K562 (cell line): ENCODE measurements at regions not wholly inside any gene's neighbourhood (a gene's known extent, or its start where the extent isn't known, plus 50 kb on each side); places are given as distances from the start of the nearest gene placed in this dataset.

Experiments
- ATAC-seq: fragments of 200-7000 bp; cut with Tn5 transposase; 3 replicates; pipeline ENCODE4 v1.9.1; 2020; ENCODE audit warnings: moderate library complexity
- BruUV-seq: library from RNA; stranded (reverse); fragments of 400-500 nt; replicated peaks from 2 replicates; lab custom pipeline; 2021; lab: Mats Ljungman, UMichigan
- CTCF ChIA-PET: fragments of 300-600 bp; formaldehyde crosslinking; extraction: SDS; loops from one replicate; lab custom pipeline; 2021; ENCODE audit warnings: low intra/inter-chr PET ratio; lab: Yijun Ruan, JAX
- POLR2A ChIA-PET: fragments of 300-600, 350-650 bp; sonication (Branson Sonifier 250); formaldehyde crosslinking; extraction: SDS; loops from one replicate; lab custom pipeline; 2021; ENCODE audit warnings: antibody characterized with exemption, inconsistent platforms; lab: Yijun Ruan, JAX
- DNase-seq, 4 experiments: peaks; one replicate each; pipeline versions ENCODE4 v3.0.0 to v3.0.0-alpha.2; 2011 to 2018; ENCODE audit warnings: low spot score in 3 of 4, mixed read lengths in 3 of 4; ENCODE audit errors: extremely low read depth in 1 of 4
- FAIRE-seq: peaks from 2 replicates; lab custom pipeline; 2011; peaks lifted over from hg19 to GRCh38; lab: Jason Lieb, UNC
- H2AFZ ChIP-seq: 2 replicates; pipeline ENCODE4 v1.6.0; 2011; ENCODE audit warnings: low read depth, low read length, control low read depth, inconsistent platforms
- H3K27ac ChIP-seq: fragments of 200-600 bp; 3 replicates; pipeline ENCODE4 v1.8.0; 2011; ENCODE audit warnings: low read depth, mild to moderate bottlenecking, control low read depth, inconsistent platforms, low read length, moderate library complexity, mixed read lengths; ENCODE audit errors: extremely low read depth
- H3K27me3 ChIP-seq, 2 experiments: fragments of 300-600 bp in 1 of 2; 2 replicates in 1 of 2; 3 replicates in 1 of 2; pipeline versions ENCODE4 v1.6.0 to v1.8.0; 2011; ENCODE audit warnings: inconsistent platforms in 2 of 2, low read length in 2 of 2, mild to moderate bottlenecking in 1 of 2, mixed read lengths in 1 of 2, moderate library complexity in 1 of 2; ENCODE audit not compliant: control insufficient read depth in 2 of 2, insufficient read depth in 2 of 2
- H3K36me3 ChIP-seq: fragments of 300-600 bp; 3 replicates; pipeline ENCODE4 v1.8.0; 2011; ENCODE audit warnings: mild to moderate bottlenecking, low read length, inconsistent platforms; ENCODE audit not compliant: control insufficient read depth, insufficient read depth
- H3K4me1 ChIP-seq, 2 experiments: fragments of 200-600 bp in 1 of 2; replicated peaks in 1 of 2; 2 replicates in 1 of 2; 3 replicates in 1 of 2; pipeline versions ENCODE4 v1.5.1 to v1.8.0; 2011; ENCODE audit warnings: inconsistent platforms in 2 of 2, low read length in 2 of 2, mild to moderate bottlenecking in 1 of 2, mixed read lengths in 1 of 2, moderate library complexity in 1 of 2; ENCODE audit not compliant: control insufficient read depth in 2 of 2, insufficient read depth in 2 of 2
- H3K4me2 ChIP-seq: 2 replicates; pipeline ENCODE4 v1.6.1; 2011; ENCODE audit warnings: low read length, control low read depth, inconsistent platforms, mixed read lengths; ENCODE audit not compliant: insufficient read depth
- H3K4me3 ChIP-seq: fragments of 200-600 bp; sonication (generic), shearing (Covaris generic); 2 replicates; pipeline ENCODE4 v1.5.1; 2016; ENCODE audit warnings: control low read depth, inconsistent platforms
- H3K79me2 ChIP-seq: fragments of 200-600 bp; 3 replicates; pipeline ENCODE4 v1.8.0; 2011; ENCODE audit warnings: low read length, inconsistent platforms; ENCODE audit not compliant: control insufficient read depth, insufficient read depth
- H3K9ac ChIP-seq, 2 experiments: 2 replicates each; pipeline versions ENCODE4 v1.6.0 to v1.6.1; 2011; ENCODE audit warnings: low read depth in 2 of 2, low read length in 2 of 2, control low read depth in 1 of 2, inconsistent platforms in 1 of 2, mild to moderate bottlenecking in 1 of 2, mixed read lengths in 1 of 2; ENCODE audit not compliant: insufficient read depth in 1 of 2
- H3K9me1 ChIP-seq: one replicate; pipeline ENCODE4 v1.6.0; 2011; ENCODE audit warnings: inconsistent platforms, mild to moderate bottlenecking, low read length, moderate library complexity; ENCODE audit not compliant: control insufficient read depth, insufficient read depth
- H3K9me3 ChIP-seq: replicated peaks from 2 replicates; pipeline ENCODE4 v1.5.1; 2011; ENCODE audit warnings: low read depth, low read length, inconsistent platforms; ENCODE audit not compliant: control insufficient read depth, insufficient read depth
- H4K20me1 ChIP-seq: replicated peaks from 2 replicates; pipeline ENCODE4 v1.6.1; 2011; ENCODE audit warnings: low read length, inconsistent platforms, mixed read lengths; ENCODE audit not compliant: control insufficient read depth, insufficient read depth
- DDX20 ChIP-seq: fragments of 450-650 bp; IDR thresholded peaks from 2 replicates; pipeline ENCODE4 v1.6.1; 2016; ENCODE audit warnings: missing genetic modification characterization, low read depth, mild to moderate bottlenecking, missing compliant biosample characterization, moderate library complexity
- GABPB1 ChIP-seq: sonication (generic); formaldehyde crosslinking; IDR thresholded peaks from 2 replicates; pipeline ENCODE4 v1.8.0; 2022; ENCODE audit warnings: mild to moderate bottlenecking, missing genetic modification reagents
- NCOA4 ChIP-seq: fragments of 450-650 bp; IDR thresholded peaks from 2 replicates; pipeline ENCODE4 v1.6.1; 2018; ENCODE audit warnings: mild to moderate bottlenecking; ENCODE audit not compliant: partially characterized antibody
- TARDBP ChIP-seq: fragments of 450-650 bp; IDR thresholded peaks from 2 replicates; pipeline ENCODE4 v1.6.1; 2016
- ZBTB17 ChIP-seq: fragments of 450-650 bp; formaldehyde crosslinking; IDR thresholded peaks from 2 replicates; pipeline ENCODE4 v1.4.0; 2020; ENCODE audit warnings: mild to moderate bottlenecking
- ZNF76 ChIP-seq: fragments of 250-450 bp; sonication (Bioruptor Pico); IDR thresholded peaks from 2 replicates; pipeline ENCODE4 v1.4.0; 2020; ENCODE audit warnings: mild to moderate bottlenecking, moderate library complexity, borderline replicate concordance
- WGBS: fragments of 100-300 bp; shearing (Covaris generic); methylation state at CpG from one replicate; pipeline ENCODE4 v1.1.6; 2016; ENCODE audit warnings: low coverage, mixed read lengths; ENCODE audit not compliant: insufficient coverage; ENCODE audit errors: missing lambda C conversion rate; 5-methylcytosine and 5-hydroxymethylcytosine counted together
- in situ Hi-C: fragments of 300-500 bp; cut with MboI; formaldehyde crosslinking; loops from 4 replicates; pipeline ENCODE4 v1.15.0; 2018; ENCODE audit warnings: inconsistent platforms, mixed read lengths
- intact Hi-C: fragments of 100-400 bp; cut with micrococcal nuclease; formaldehyde crosslinking; loops from 2 replicates; pipeline ENCODE4 v1.14.2; 2022
- TF ChIP-seq, protein P1 (sequence below): sonication (generic); IDR thresholded peaks from 2 replicates; pipeline ENCODE4 v1.6.1; 2016
- TF ChIP-seq, protein P2 (sequence below): fragments of 450-650 bp; IDR thresholded peaks from 2 replicates; pipeline ENCODE4 v1.6.1; 2016; ENCODE audit warnings: mild to moderate bottlenecking, moderate library complexity
- TF ChIP-seq, protein P3 (sequence below): fragments of 250-450 bp; sonication (Bioruptor Pico); IDR thresholded peaks from 2 replicates; pipeline ENCODE4 v1.8.0; 2021; ENCODE audit warnings: mild to moderate bottlenecking, moderate library complexity

DNA sequence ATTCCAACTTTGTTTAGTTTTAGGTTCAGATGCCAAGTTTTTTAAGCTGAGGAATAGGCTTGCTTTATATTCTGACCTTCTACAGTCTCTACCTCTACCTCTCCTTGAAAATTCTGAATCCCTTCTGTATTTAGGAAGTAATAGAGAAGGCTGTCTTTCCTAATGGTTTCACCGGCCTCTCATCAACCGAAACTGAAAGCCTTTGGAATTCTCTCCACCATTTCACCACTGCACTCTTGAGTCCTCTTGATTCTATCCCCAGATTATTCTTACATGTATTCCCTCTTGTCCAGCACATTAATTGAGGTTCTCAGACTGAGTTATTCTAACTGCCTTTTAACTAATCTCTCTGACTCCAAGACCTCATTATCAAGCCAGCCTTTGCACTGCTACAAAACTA lies 67.7 kb upstream of the PICALM start:
- Histone ChIP-seq H3K27me3 (no peaks in the 10 kb centered on the region), H3K4me2 (no peak overlapping the region), H3K79me2 (peaks cover 2% of the 10 kb centered on the region; the same call in 1 of the 3 replicates), H3K9ac (peak overlapping the region in 1 of 2 experiments; percentile 46; a peak in 2 of 4 replicates), H4K20me1 (no peaks in the 10 kb centered on the region), H2AFZ (peak overlapping the region; percentile 71), H3K9me3 (no peaks in the 10 kb centered on the region), H3K36me3 (no peaks in the 10 kb centered on the region), H3K4me3 (no peak overlapping the region), H3K4me1 (peaks cover 22 to 74% of the 10 kb centered on the region in 2 experiments), H3K9me1 (no peaks in the 10 kb centered on the region), H3K27ac (peak overlapping the region; percentile 78)
- in situ Hi-C loops (no loop called here), intact Hi-C loops (no loop called here)
- no TSS peak for BruUV-seq
- no peak for ATAC-seq
- ChIA-PET POLR2A (interaction anchor here (1.3 to 2.5 kb wide), 2 partner anchors 9 to 15 kb away, joined by 3 to 8 read pairs; no protein-coding TSS in a partner anchor), CTCF (no interaction called here)
- DNase-seq = no peak
- 63% methylated on average over 2 of the region's 2 CpGs for WGBS
- FAIRE-seq = peak; percentile 40
- TF ChIP-seq NCOA4 = no peak
- 0 out of 2 replicates have a peak, but pooled peaks have one; percentile 3 for TF ChIP-seq TARDBP
- 0 out of 2 replicates have a peak, but pooled peaks have one; percentile 7 for TF ChIP-seq ZBTB17 (CRISPR knock-in tag)
- TF ChIP-seq, protein P1, sequence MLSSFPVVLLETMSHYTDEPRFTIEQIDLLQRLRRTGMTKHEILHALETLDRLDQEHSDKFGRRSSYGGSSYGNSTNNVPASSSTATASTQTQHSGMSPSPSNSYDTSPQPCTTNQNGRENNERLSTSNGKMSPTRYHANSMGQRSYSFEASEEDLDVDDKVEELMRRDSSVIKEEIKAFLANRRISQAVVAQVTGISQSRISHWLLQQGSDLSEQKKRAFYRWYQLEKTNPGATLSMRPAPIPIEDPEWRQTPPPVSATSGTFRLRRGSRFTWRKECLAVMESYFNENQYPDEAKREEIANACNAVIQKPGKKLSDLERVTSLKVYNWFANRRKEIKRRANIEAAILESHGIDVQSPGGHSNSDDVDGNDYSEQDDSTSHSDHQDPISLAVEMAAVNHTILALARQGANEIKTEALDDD = peak; percentile 77
- TF ChIP-seq, protein P2, sequence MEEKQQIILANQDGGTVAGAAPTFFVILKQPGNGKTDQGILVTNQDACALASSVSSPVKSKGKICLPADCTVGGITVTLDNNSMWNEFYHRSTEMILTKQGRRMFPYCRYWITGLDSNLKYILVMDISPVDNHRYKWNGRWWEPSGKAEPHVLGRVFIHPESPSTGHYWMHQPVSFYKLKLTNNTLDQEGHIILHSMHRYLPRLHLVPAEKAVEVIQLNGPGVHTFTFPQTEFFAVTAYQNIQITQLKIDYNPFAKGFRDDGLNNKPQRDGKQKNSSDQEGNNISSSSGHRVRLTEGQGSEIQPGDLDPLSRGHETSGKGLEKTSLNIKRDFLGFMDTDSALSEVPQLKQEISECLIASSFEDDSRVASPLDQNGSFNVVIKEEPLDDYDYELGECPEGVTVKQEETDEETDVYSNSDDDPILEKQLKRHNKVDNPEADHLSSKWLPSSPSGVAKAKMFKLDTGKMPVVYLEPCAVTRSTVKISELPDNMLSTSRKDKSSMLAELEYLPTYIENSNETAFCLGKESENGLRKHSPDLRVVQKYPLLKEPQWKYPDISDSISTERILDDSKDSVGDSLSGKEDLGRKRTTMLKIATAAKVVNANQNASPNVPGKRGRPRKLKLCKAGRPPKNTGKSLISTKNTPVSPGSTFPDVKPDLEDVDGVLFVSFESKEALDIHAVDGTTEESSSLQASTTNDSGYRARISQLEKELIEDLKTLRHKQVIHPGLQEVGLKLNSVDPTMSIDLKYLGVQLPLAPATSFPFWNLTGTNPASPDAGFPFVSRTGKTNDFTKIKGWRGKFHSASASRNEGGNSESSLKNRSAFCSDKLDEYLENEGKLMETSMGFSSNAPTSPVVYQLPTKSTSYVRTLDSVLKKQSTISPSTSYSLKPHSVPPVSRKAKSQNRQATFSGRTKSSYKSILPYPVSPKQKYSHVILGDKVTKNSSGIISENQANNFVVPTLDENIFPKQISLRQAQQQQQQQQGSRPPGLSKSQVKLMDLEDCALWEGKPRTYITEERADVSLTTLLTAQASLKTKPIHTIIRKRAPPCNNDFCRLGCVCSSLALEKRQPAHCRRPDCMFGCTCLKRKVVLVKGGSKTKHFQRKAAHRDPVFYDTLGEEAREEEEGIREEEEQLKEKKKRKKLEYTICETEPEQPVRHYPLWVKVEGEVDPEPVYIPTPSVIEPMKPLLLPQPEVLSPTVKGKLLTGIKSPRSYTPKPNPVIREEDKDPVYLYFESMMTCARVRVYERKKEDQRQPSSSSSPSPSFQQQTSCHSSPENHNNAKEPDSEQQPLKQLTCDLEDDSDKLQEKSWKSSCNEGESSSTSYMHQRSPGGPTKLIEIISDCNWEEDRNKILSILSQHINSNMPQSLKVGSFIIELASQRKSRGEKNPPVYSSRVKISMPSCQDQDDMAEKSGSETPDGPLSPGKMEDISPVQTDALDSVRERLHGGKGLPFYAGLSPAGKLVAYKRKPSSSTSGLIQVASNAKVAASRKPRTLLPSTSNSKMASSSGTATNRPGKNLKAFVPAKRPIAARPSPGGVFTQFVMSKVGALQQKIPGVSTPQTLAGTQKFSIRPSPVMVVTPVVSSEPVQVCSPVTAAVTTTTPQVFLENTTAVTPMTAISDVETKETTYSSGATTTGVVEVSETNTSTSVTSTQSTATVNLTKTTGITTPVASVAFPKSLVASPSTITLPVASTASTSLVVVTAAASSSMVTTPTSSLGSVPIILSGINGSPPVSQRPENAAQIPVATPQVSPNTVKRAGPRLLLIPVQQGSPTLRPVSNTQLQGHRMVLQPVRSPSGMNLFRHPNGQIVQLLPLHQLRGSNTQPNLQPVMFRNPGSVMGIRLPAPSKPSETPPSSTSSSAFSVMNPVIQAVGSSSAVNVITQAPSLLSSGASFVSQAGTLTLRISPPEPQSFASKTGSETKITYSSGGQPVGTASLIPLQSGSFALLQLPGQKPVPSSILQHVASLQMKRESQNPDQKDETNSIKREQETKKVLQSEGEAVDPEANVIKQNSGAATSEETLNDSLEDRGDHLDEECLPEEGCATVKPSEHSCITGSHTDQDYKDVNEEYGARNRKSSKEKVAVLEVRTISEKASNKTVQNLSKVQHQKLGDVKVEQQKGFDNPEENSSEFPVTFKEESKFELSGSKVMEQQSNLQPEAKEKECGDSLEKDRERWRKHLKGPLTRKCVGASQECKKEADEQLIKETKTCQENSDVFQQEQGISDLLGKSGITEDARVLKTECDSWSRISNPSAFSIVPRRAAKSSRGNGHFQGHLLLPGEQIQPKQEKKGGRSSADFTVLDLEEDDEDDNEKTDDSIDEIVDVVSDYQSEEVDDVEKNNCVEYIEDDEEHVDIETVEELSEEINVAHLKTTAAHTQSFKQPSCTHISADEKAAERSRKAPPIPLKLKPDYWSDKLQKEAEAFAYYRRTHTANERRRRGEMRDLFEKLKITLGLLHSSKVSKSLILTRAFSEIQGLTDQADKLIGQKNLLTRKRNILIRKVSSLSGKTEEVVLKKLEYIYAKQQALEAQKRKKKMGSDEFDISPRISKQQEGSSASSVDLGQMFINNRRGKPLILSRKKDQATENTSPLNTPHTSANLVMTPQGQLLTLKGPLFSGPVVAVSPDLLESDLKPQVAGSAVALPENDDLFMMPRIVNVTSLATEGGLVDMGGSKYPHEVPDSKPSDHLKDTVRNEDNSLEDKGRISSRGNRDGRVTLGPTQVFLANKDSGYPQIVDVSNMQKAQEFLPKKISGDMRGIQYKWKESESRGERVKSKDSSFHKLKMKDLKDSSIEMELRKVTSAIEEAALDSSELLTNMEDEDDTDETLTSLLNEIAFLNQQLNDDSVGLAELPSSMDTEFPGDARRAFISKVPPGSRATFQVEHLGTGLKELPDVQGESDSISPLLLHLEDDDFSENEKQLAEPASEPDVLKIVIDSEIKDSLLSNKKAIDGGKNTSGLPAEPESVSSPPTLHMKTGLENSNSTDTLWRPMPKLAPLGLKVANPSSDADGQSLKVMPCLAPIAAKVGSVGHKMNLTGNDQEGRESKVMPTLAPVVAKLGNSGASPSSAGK = 0 out of 2 replicates have a peak, but pooled peaks have one; percentile 9
- no peak for TF ChIP-seq ZNF76 (CRISPR knock-in tag)
- TF ChIP-seq, protein P3, sequence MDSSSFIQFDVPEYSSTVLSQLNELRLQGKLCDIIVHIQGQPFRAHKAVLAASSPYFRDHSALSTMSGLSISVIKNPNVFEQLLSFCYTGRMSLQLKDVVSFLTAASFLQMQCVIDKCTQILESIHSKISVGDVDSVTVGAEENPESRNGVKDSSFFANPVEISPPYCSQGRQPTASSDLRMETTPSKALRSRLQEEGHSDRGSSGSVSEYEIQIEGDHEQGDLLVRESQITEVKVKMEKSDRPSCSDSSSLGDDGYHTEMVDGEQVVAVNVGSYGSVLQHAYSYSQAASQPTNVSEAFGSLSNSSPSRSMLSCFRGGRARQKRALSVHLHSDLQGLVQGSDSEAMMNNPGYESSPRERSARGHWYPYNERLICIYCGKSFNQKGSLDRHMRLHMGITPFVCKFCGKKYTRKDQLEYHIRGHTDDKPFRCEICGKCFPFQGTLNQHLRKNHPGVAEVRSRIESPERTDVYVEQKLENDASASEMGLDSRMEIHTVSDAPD (CRISPR knock-in tag) = peak; percentile 31; the same call in 1 of the 2 replicates
- 0 out of 2 replicates have a peak, but pooled peaks have one; percentile 24 for TF ChIP-seq GABPB1 (CRISPR knock-in tag)
- no peak for TF ChIP-seq DDX20 (tag)
